DMS53 treated with DMSO at 0.1 percent for 48 hours (cell line): ENCODE measurements at regions not wholly inside any gene's neighbourhood (a gene's known extent, or its start where the extent isn't known, plus 50 kb on each side); places are given as distances from the start of the nearest gene placed in this dataset.

Experiments used
- DNase-seq: peaks from one replicate; lab custom pipeline; 2025; ENCODE audit not compliant: unreplicated experiment; lab: John Stamatoyannopoulos, UW

DNA sequence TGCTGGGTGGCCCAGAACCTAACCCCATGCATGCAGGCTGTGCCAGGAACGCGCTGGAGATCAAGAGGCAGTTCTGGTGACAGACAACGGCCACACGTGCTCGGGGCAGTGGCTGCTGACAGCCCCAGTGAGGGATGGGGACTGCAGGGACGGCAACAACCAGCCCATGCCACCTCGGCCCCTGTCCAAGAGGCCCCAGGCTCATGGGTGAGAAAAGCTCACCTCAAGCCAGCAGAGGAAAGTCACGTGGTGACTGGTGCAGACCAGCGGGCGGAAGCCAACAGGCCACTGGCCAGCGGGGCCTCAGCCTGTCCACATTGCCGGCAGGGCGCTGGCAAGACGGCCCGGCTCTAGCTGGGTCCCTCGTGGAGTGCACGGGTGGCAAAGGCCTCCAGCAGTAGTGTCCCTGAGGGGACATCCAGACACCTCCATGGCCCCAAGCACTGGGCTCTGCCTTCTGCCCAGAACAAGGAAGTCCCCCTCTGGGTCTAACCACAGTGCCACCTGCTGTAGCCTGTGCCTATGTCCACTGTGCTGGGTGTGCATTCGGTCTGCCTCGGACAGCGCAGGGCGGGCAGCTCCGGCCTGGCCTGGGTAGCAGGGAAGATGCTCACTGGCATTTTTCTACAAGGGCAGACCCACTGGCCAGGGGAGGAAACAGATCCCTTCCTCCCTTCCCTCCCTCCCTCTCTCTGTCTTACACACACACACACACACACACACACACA is 134.1 kb downstream of the NCOR2 start:
- DNase-seq, result no peak

DNA sequence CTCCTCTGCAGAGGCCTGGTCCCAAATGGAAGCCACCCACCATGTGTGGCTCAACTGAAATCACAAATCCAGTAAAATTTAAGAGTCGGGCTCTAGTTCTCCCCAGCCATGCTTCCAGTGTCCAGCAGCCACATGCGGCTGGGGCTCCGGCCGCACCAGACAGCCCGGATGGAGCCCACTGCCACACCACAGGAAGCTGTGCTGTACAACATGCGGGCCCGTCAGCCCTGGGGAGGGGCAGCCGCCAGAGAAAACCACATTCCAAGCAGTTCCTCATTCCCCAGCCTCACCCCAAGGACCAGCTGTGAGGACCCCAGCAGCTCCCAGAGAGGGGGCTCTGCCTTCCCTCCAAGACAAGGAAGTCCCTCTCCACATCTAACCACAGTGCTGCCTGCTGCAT is 135.0 kb downstream of the NCOR2 start:
- no peak for DNase-seq

DNA sequence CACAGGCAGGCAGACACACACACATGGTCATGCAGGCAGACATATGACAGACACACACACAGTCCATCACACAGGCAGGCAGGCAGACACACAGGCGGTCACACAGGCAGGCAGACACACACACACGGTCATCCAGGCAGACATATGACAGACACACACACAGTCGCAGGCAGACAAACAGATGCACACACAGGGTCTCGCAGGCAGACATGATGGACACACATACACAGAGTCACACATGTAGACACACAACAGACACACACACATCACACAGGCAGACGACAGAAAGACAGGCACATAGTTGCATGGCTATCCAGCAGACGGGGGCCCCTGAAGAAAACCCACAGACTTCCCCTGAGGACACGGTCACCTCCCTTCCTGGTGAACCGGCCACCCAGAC is 135.4 kb downstream of the NCOR2 start:
- no peak for DNase-seq

DNA sequence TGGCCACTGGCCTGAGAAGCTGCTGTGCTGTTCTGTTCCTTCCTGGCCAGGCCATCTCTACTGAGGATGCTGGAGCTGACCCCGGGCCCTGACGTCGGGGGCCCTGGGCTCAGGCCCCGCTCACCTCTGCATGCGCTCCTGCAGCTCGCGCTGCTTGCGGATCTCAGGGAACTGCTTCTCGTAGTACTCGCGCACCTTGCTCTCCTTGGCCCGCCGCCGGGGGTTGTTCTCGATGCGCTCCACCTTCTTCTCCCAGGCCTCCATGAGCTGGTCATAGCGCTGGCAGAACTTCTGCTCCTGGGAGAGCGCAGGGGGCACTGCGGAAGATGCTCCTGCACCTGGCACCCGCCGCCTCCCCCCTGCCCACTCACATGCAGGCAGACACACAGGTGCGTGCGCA is 135.6 kb downstream of the RFLNA start:
- no peak for DNase-seq

DNA sequence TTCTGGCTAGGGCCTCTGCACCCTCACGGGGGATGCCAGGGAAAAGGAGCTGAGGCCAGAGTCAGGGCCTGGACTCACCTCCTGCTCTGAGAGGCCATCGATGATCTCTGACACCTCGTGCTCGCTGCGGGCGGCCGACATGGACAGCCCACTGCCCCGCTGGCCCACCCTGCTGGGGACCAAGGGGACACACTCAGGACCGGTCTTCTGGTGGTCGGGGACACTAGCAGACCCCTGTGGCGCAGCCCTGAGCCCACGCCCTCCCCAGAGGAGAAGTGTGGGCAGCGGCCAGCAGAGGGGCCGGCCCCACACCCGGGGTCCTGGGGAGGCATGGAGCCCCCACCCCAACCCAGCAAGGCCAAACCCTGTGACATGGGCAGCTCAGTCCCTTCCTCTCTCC is 134.6 kb downstream of the RFLNA start:
- DNase-seq, result no peak

DNA sequence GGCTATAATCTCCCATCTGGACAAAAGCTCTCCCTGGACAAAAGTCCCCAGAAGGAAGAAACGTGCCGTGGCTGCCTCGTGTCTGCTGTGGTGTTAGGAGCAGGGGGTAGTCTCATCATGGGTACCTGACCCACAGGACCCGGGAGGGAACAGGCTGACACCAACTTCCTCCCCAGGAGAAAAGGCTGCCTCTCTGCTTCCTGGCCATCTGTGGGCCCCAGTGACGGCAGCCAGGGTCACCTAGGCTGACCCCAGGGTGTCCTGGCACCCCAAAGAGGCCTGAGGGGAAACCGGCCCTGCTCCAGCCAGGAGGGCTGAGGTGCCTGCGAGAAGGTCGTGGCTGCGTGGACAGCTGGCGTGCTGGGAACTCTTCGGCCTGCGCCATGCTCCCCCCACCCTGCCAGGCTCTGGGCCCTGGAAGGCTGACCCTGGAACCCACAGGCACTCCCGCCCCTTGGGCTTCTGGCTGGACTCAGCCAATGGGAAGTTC is 133.9 kb downstream of the RFLNA start:
- DNase-seq, result no peak

DNA sequence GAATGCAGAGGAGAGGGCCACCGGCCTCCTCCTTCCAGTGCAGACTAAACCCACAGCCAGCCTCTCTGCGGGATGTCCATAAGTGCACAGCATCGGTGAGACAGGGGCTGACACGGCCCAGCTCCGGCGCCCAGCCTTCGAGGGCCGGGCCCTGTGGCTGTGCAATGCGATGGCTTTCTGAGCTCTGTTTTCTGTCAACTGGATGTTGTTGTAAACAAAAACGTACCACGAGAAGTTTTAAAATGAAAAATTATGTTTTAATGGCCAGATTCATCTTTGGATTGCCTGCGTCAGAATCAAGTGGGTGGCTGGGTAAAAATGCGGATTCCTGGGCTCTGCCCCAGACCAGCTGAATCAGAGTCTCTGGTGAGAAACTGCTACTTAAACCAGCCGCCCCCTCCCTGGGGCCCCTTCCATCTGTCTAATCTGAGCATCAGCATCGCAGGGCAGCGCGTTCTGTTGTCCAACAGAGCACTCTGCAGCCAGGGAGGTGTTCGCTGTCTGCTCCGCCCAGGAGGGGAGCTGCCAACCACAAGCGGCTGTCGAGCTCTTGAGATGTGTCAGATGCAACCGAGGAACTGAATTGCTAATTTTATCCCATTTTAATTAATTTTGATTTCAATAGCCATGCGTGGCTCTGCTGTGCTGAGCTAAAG is 133.4 kb downstream of the RFLNA start:
- DNase-seq, result no peak

DNA sequence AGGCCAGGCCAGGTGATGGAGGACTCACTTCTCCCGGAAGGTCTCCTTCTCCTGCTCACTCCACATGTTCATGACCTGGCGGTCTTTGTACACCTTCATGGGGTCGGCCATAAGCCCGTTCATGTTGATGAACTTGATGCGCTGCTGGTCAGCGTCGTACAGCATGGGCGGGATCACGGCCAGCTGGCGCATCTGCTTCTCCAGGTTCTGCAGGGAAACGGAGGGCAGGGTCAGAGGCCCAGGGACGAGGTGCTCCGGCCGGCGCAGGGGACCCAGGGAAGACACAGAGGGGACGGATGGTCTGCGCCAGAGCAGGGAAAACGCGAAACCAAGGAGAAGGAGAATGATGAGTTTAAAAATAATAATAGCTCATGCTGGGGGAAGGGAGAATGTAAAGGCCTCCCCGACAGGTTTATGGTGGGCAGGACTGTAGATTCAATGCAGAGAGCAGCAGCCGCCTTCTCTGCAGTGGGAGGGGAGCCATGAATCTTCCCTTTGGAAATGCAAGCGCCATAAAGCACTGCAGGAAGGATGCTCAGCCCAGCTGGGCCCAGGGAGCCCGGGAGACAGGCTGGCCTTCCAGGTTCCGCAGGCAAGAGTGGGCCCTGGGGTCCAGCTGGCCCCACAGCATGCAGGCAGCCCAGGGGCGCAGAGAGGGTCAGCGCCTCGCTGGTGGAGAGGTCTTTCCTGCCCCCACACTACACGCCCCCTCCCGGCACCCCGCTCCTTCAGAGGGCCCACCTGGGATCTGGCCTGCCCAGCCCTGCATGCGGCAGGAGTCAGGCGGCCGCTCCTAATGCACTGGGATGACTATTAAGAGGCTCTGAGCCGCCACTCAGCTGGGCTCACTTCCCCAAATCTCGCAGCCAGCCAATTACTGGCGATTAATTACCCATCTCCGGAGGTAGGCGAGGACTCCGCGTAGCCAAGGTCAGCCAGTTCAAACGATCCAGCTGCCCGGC is 132.0 kb downstream of the RFLNA start:
- no peak for DNase-seq

DNA sequence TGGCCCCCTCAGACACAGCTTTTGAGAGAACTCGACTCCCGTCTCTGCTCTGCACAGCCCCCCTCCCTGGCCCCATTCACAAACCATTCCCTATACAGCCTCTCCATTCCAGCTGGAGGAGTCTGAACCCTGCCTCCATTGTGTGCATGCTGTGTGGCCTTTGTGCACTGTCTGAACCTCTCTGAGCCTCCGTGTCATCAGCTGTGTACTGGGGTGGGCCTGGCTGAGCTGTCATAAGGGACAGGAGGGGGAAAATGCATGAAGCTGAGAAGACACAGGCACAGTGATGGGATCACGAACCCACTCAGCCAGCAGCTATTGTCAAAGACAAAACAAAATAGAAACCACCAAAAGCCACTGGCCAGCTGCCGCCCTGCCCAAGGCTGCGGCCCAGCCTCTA is 130.8 kb downstream of the RFLNA start:
- DNase-seq, result no peak

DNA sequence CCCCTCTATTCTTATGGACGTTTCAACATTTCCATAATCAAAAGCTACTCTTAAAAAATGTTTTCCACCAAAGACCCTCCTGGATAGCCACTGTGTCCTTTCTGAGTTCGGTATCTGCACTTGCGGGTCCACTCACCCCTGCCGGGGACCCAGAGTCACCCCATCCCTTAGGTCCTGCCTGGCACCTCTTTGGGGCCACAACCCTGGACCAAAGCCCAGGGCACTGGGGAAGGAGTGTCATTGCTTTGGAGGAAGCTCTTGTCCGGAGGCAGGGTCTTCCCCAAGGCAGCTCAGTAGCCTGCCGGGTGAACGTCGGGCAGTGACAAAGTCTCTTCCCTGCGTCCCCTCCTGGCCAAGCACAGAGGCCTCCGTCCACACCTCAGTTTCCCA is 129.6 kb downstream of the RFLNA start:
- no peak for DNase-seq

DNA sequence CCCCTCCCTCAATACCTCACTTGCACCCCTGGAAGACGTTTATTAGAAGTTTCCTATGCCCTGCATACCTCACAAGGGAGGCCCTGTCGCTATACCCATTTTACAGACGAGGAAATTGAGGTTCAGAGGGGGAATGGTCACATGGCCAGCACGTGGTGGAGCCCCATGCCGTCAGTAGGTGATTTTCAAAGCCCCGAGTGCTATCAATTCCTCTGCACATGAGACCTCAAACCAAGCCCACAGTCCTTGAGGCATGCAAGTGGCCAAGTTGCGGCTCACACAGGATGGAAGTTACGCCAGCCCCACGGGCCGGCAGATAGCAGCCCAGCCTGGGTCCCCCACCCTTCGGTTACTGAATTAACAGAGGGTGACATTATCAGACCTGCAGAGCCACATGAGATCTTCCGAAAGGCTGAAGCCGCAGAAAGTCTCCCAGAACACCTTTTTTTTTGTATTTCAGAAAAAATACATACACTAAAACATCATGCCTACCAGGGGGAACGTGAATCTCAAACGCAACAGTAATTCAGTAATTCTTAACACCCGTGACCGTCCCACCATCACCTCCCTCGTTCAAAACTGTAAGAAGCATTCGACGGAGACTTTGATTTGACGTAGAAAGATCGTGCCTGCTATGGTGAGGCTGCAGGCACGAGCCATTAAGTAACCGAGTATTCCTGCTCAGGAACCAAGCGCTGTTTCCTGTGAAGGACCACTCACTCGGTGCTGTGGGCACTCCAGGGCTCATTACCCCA is 129.0 kb downstream of the RFLNA start:
- DNase-seq, result no peak

DNA sequence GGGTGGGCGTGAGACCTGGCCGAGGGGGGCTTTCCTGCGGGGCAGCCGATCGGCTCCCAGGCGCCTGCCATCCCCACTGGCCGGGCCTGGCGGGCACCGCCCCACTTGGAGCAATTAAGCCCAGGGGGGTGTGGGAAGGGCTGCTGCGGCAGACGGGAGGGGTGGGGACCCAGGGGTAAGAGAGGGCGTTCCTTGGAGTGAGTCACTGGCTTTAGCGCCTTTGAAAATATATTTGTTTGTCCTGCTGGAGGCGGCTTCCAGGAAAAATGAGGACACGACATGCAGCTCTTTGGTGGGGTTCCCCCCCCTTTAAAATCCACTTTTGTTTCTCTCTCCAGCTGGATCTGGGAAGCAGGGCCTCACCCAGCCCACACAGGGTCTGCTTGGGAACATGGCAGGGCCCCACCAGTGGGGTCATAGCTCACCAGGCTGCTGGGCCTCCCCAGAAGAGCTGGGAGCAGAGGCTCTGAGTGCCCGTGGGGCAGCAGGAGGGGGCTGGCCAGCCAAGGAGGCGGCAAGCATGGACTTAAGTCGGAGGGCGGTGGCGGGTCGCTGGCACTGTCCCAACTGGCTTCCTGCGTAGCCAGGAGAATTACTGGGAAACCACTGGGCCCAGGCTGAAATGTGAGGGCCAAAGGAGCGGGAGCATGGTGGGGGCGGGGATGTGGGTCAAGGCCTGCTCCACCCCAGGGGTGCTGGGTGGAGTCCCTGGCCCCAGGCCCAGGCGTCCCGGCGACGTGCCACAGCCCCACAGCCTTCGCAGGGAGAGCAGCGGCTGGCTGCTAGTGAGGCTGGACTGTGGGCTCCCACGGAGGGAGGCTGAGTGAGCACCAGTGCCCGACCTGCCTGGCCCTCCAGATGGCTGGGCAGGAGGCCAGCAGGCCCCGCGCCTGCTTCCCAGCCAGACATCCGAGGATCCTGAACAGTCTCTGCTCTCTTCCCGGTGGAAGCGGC is 128.0 kb downstream of the RFLNA start:
- peak; percentile 77 for DNase-seq

DNA sequence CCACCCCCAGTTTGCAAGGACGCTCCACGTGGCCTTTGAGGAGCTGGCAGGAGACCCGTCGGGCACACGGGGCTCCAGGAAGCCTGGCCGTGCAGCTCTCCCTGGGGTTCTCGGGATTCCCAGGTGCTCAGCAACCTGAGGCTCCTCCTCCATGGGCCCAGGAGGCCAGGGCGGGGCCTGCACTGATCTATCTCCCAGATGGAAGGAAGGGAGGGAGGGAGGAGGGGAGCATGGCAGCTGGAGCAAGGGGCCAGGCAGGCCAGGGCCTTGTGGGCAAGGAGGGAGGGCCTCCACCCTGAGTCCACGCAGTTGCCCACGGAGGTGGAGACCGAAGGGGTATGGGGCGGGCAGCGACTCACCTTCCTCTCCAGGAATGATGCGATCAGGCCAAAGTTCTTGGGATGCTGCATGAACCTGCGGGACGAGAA is 127.3 kb downstream of the RFLNA start:
- peak; percentile 67 for DNase-seq

DNA sequence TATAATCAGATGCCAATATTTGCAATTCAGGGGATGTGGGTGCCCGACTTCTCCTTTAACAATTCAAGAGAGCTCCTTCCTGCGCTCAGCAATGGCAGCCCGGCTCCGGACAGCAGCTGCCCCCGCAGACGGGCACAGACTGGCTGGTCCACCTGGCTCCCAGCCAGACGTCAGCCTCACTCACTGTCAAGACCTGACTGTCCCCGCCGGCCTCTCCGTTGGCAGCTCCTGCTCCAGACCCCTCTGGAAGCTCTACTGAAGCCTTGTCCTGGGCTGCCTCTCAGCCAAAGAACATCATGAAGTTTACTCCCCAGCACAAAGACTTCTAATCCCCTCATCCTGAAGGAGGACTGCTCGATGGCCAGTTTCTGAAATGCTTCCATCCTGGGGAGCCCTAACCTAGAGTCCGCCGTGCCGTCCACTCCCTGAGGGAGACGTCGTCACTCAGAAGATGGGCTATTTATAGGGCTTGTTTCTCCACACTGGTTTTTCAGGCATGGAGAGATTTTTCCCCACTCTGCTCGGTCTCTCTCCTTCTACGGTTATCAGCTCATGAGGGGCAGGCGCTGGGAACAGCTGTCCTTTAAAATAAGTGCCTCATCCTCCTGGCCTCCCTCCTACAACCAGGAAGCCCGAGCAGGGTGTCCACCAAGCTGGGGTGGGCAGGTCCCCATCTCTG is 126.2 kb downstream of the RFLNA start:
- DNase-seq, result no peak

DNA sequence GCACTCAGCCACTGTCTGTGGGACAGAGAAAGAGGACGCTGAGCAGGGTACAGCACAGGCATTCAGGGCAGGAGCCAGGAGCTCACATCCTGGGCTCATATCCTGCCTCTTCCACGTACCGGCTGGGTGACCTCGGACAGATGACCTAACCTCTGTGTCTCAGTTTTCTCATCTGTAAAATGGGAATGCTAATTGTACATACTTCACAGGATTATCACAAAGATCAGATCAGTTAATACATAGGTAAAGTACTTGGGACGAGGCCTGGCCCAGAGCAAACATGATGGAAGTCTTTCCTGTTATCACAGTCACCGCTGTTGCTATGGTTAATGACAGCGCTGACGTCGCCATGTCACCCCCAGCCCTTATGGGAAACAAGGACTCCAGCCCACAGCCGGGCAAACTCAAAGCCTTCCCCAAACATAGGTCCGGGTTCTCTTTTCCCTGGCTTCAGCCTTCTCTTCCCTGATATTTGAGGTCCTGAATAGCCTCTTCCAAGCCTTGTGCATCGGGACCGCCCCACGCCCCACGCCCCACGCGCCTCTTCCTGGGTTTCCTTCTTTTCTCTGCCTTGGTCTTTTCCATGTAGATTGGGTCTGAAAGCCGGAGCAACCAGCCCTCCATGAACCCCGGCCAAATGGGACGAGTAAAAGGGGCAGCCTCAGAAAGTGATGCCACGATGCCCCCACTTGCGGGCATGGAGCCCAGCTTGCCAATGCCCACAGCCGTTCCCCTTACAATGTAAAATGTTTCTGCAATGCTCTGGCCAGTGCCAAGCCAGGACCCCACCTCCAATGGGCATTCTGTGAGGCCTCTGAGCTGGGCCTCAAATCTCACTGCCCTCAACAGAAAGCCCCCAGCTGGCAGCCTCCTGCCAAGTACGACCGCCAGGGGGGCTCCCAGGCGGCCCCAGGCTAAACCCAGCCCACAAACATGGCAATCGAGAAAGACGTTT is 125.4 kb downstream of the RFLNA start:
- no peak for DNase-seq

DNA sequence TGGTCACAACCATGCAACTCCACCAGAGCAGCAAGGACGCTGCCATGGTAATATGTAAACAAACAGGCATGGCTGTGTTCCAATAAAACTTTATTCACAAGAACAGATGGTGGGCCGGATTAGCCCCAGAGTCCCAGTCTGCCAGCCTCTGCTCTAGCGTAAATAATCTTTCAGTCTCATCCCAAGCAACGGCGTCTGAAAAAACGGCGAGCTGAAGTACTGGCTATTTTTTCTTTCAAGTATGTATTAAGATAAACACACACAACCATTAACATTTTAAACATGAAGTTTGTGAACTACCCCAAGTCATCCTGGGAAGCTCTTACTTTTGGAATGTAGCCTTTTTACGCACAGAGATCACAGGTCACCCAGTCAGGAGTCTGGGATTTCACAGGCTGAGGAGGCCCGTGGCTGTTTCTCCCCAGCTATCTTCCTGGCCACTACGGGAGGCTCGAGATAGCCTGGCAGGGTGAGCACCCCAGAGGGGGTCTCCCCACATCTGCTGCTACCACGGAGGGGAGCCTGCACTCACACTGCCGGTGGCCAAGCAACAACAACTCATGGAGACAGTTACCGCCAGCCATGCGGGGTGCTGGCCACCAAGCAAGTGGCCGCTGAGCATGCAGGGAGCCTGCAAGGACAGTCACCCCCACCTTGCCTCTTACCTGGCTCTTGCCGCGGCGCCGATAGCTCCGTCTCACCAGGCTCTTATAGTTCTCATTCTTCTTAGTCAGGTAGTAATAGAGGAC is 124.6 kb downstream of the RFLNA start:
- no peak for DNase-seq

DNA sequence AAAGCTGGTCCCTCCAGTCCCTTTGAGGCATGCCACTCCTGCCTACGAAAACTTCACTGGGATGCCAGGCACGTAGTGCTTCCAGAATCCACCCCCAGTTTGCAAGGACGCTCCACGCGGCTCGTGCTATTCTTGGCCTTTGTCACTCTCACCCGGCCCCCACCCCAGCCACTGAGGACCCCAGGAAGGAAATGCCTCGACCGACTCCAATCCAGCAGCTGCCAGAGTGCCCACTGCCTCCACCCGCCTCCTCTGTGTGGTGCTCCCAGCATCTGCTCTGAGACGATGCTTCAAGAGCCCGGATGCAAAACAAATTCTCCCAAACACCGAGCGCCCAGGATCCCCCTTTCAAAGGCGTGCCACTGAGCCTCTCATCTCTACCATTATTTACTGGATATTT is 123.9 kb downstream of the RFLNA start:
- no peak for DNase-seq
